Trophoblast cell (in vitro differentiated cells and primary cell): ENCODE measurements at regions not wholly inside any gene's neighbourhood (a gene's known extent, or its start where the extent isn't known, plus 50 kb on each side); places are given as distances from the start of the nearest gene placed in this dataset.
"Not testable (repeated sequence)": the region's sequence is repeated elsewhere in the genome, so short reads cannot be mapped to it uniquely, and the experiment has no call there.

ENCODE experiments used
- DNase-seq, 2 donors: peaks; one replicate each; pipeline ENCODE4 v3.0.0-alpha.2; 2016
- H2AFZ ChIP-seq: 2 replicates; pipeline ENCODE4 v1.6.1; 2013; ENCODE audit warnings: low read length, moderate library complexity, mild to moderate bottlenecking; ENCODE audit not compliant: insufficient read depth, poor library complexity
- H2AK5ac ChIP-seq: 2 replicates; pipeline ENCODE4 v1.6.1; 2013; ENCODE audit warnings: mild to moderate bottlenecking, low read length
- H2BK120ac ChIP-seq: 2 replicates; pipeline ENCODE4 v1.6.1; 2013; ENCODE audit warnings: low read length, mild to moderate bottlenecking, moderate library complexity; ENCODE audit not compliant: insufficient read depth, poor library complexity
- H2BK12ac ChIP-seq: 2 replicates; pipeline ENCODE4 v1.6.1; 2013; ENCODE audit warnings: mild to moderate bottlenecking, low read length, moderate library complexity
- H2BK5ac ChIP-seq: 2 replicates; pipeline ENCODE4 v1.6.1; 2013; ENCODE audit warnings: low read length, low read depth, moderate library complexity, mild to moderate bottlenecking; ENCODE audit not compliant: poor library complexity
- H3K14ac ChIP-seq: 2 replicates; pipeline ENCODE4 v1.6.1; 2013; ENCODE audit warnings: mild to moderate bottlenecking, low read length
- H3K18ac ChIP-seq: 2 replicates; pipeline ENCODE4 v1.6.1; 2013; ENCODE audit warnings: mild to moderate bottlenecking, low read length
- H3K23ac ChIP-seq: 2 replicates; pipeline ENCODE4 v1.6.1; 2013; ENCODE audit warnings: low read length
- H3K27ac ChIP-seq: 2 replicates; pipeline ENCODE4 v1.5.1; 2013; ENCODE audit warnings: low read depth, mild to moderate bottlenecking, inconsistent platforms, low read length, moderate library complexity
- H3K27me3 ChIP-seq: 2 replicates; pipeline ENCODE4 v1.6.1; 2013; ENCODE audit warnings: inconsistent platforms, mild to moderate bottlenecking, low read length, moderate library complexity; ENCODE audit not compliant: insufficient read depth
- H3K36me3 ChIP-seq, 2 experiments: 1 replicate in 1 of 2; 2 replicates in 1 of 2; pipeline ENCODE4 v1.6.1; 2013; ENCODE audit warnings: low read length in 2 of 2, mild to moderate bottlenecking in 2 of 2, moderate library complexity in 1 of 2; ENCODE audit not compliant: insufficient read depth in 2 of 2, control insufficient read depth in 1 of 2
- H3K4ac ChIP-seq: 2 replicates; pipeline ENCODE4 v1.6.1; 2013; ENCODE audit warnings: low read depth, mild to moderate bottlenecking, low read length, moderate library complexity
- H3K4me1 ChIP-seq, 2 experiments: 1 replicate in 1 of 2; 2 replicates in 1 of 2; pipeline ENCODE4 v1.6.1; 2013; ENCODE audit warnings: low read length in 2 of 2, mild to moderate bottlenecking in 2 of 2, moderate library complexity in 1 of 2; ENCODE audit not compliant: insufficient read depth in 2 of 2, control insufficient read depth in 1 of 2
- H3K4me2 ChIP-seq: 2 replicates; pipeline ENCODE4 v1.6.1; 2013; ENCODE audit warnings: inconsistent platforms, mild to moderate bottlenecking, low read length, moderate library complexity
- H3K4me3 ChIP-seq: 2 replicates; pipeline ENCODE4 v1.5.1; 2013; ENCODE audit warnings: mild to moderate bottlenecking, low read depth, low read length, inconsistent platforms
- H3K79me1 ChIP-seq: one replicate; pipeline ENCODE4 v1.6.1; 2013; ENCODE audit warnings: low read length
- H3K79me2 ChIP-seq: 2 replicates; pipeline ENCODE4 v1.6.1; 2013; ENCODE audit warnings: low read length, mild to moderate bottlenecking; ENCODE audit not compliant: control insufficient read depth, insufficient read depth, poor library complexity
- H3K9ac ChIP-seq: 2 replicates; pipeline ENCODE4 v1.6.1; 2013; ENCODE audit warnings: mild to moderate bottlenecking, low read length
- H3K9me3 ChIP-seq: 2 replicates; pipeline ENCODE4 v1.6.1; 2013; ENCODE audit warnings: low read depth, mild to moderate bottlenecking, control low read depth, inconsistent platforms, low read length; ENCODE audit not compliant: insufficient read depth
- H4K12ac ChIP-seq: 2 replicates; pipeline ENCODE4 v1.6.1; 2013; ENCODE audit warnings: low read depth, mild to moderate bottlenecking, low read length, moderate library complexity
- H4K8ac ChIP-seq: 2 replicates; pipeline ENCODE4 v1.6.1; 2013; ENCODE audit warnings: low read depth, mild to moderate bottlenecking, low read length, moderate library complexity
- H4K91ac ChIP-seq: one replicate; pipeline ENCODE4 v1.6.1; 2013; ENCODE audit warnings: low read depth, mild to moderate bottlenecking, low read length, moderate library complexity
- WGBS: extraction: QIAGEN DNeasy Blood & Tissue Kit; methylation state at CpG from one replicate; pipeline ENCODE4 v1.1.7; 2013; ENCODE audit warnings: missing lambda C conversion rate; ENCODE audit not compliant: insufficient read length, insufficient coverage; ENCODE audit errors: extremely low coverage; 5-methylcytosine and 5-hydroxymethylcytosine counted together

DNA sequence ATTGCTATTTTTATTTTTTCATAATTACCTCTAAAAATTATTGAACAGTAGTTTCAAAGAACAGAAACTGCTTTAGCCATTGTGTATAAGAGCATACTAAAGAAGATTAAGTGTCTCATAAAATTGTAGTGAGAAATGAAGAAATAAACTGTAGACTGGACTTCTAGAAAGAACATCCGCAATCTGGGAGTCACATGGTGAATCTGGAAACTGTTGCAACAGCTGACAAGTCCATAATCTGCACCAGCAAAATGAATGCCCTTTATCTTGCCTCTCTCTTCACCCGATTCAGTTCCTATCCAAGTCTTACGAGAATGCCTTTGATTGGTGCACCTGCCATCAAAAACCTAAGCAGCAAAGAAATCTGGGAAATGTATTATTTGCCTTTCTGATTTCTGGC is 312.9 kb downstream of the NAF1 start:
- H3K4me2 ChIP-seq = no peak overlapping the region
- WGBS = no CpG with 5 or more reads among the region's 3 CpGs
- H2BK120ac ChIP-seq = no peak overlapping the region

DNA sequence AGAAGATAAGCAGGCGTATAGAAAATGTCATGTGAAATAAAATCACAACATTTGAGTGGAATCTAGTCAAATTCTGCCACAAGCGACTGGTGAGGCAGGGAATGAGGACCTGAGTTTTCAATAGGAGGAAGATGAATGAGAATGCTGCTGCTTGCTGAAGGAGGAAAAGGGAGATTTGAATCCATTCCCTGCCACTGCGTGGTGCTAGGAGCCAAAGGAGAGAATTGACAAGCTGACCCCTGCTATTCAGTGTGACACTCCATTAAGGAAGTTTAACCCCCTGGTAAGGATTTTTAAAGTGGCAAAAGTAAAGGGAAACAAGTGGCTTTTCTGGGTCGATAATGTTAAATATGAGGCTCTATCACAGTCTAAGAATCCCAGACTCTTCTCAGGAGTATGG is 314.0 kb downstream of the NAF1 start:
- Histone ChIP-seq H3K27me3 (no peaks in the 10 kb centered on the region), H3K9me3 (no peaks in the 10 kb centered on the region), H3K9ac (no peak overlapping the region), H3K4ac (no peak overlapping the region), H3K4me2 (no peak overlapping the region), H3K79me2 (no peaks in the 10 kb centered on the region), H4K12ac (no peak overlapping the region), H3K23ac (no peak overlapping the region), H2BK5ac (no peak overlapping the region), H3K27ac (no peak overlapping the region), H4K91ac (no peak overlapping the region), H3K36me3 (no peaks in the 10 kb centered on the region), H2AK5ac (no peak overlapping the region), H3K4me1 (no peaks in the 10 kb centered on the region), H2BK120ac (no peak overlapping the region), H3K4me3 (no peak overlapping the region), H4K8ac (no peak overlapping the region), H3K14ac (no peak overlapping the region), H2BK12ac (no peak overlapping the region), H2AFZ (no peak overlapping the region), H3K18ac (no peak overlapping the region), H3K79me1 (no peaks in the 10 kb centered on the region)
- no peak for DNase-seq
- WGBS = no CpG with 5 or more reads among the region's 4 CpGs

More for the DNA sequence above, 312.9 kb downstream of the NAF1 start:
- H4K8ac ChIP-seq = no peak overlapping the region
- H3K4ac ChIP-seq = no peak overlapping the region
- no peak overlapping the region for H3K4me3 ChIP-seq
- H3K9ac ChIP-seq = no peak overlapping the region
- no peak overlapping the region for H4K12ac ChIP-seq
- H2AFZ ChIP-seq = no peak overlapping the region
- H2AK5ac ChIP-seq = no peak overlapping the region
- H4K91ac ChIP-seq = no peak overlapping the region
- H3K23ac ChIP-seq = no peak overlapping the region
- H3K14ac ChIP-seq = no peak overlapping the region
- H3K36me3 ChIP-seq = no peaks in the 10 kb centered on the region
- no peaks in the 10 kb centered on the region for H3K27me3 ChIP-seq
- no peak for DNase-seq
- no peak overlapping the region for H2BK12ac ChIP-seq
- no peaks in the 10 kb centered on the region for H3K79me1 ChIP-seq
- no peaks in the 10 kb centered on the region for H3K79me2 ChIP-seq
- no peak overlapping the region for H3K27ac ChIP-seq
- no peaks in the 10 kb centered on the region for H3K4me1 ChIP-seq
- H2BK5ac ChIP-seq = no peak overlapping the region
- H3K9me3 ChIP-seq = no peaks in the 10 kb centered on the region
- no peak overlapping the region for H3K18ac ChIP-seq

DNA sequence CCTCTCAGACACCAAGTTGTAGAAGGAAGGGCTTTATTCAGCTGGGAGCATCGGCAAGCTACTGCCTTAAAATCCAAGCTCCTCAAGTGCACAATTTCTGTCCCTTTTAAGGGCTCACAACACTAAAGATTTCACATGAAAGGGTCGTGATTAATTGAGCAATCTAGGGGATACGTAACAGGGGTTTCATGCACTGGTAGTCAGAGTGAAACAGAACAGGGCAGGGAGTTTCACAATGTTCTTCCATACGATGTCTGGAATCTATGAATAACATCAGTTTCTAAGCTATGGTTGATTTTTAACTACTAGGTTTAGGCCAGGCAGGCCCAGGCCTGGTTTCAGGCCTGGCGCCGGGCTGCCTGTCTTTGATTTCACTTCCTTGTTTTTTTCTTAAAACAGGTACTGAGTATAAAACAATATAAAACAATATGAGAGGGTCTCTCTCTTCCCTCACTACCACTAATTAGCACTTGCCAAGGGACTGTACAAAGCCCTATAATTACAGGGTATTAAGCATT is 315.4 kb downstream of the NAF1 start:
- H3K79me1 ChIP-seq, H3K79me2 ChIP-seq, H4K12ac ChIP-seq, H3K36me3 ChIP-seq, H3K27me3 ChIP-seq, H2BK12ac ChIP-seq, H3K4me3 ChIP-seq, H2BK120ac ChIP-seq, H3K4me1 ChIP-seq, H2AK5ac ChIP-seq, H3K9ac ChIP-seq, H3K9me3 ChIP-seq, H3K4me2 ChIP-seq, H3K27ac ChIP-seq, DNase-seq, H2BK5ac ChIP-seq, H3K18ac ChIP-seq, H3K23ac ChIP-seq, H3K14ac ChIP-seq, H3K4ac ChIP-seq, H4K8ac ChIP-seq, H2AFZ ChIP-seq, H4K91ac ChIP-seq: not testable (repeated sequence)
- no CpG with 5 or more reads among the region's 6 CpGs for WGBS

DNA sequence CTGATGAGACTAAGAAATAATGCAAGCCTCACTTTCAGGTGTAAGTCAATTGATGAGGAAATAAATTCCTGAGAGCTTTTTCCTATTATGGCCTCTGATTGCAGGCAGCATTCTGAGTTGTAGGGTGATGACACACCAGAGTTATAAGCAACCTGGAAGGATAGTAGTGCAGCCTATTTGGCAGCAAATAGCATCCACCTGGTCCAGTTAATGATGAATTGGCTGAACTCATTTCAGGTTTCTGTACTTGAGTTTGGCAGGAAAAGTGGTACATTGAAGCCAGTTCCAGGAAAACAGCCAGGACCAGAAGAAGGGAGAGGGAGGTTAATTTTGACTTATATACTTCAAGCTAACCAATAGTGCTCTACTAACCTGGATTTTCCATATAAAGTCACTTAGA is 316.8 kb downstream of the NAF1 start:
- Histone ChIP-seq H4K12ac (no peak overlapping the region), H2BK12ac (no peak overlapping the region), H3K4ac (no peak overlapping the region), H3K9me3 (no peaks in the 10 kb centered on the region), H3K4me2 (no peak overlapping the region), H4K91ac (no peak overlapping the region), H4K8ac (no peak overlapping the region), H2AFZ (no peak overlapping the region), H3K4me1 (no peaks in the 10 kb centered on the region), H3K23ac (no peak overlapping the region), H3K9ac (no peak overlapping the region), H3K14ac (no peak overlapping the region), H2BK120ac (no peak overlapping the region), H3K18ac (no peak overlapping the region), H3K27ac (no peak overlapping the region), H3K27me3 (no peaks in the 10 kb centered on the region), H3K36me3 (no peaks in the 10 kb centered on the region), H2AK5ac (no peak overlapping the region), H3K79me1 (no peaks in the 10 kb centered on the region), H3K79me2 (no peaks in the 10 kb centered on the region), H3K4me3 (no peak overlapping the region), H2BK5ac (no peak overlapping the region)
- DNase-seq = peak; percentile 1 to 28
